Fibroblast of lung (primary cell): ENCODE measurements at regions not wholly inside any gene's neighbourhood (a gene's known extent, or its start where the extent isn't known, plus 50 kb on each side); places are given as distances from the start of the nearest gene placed in this dataset.

ENCODE experiments used
- DNase-seq, 2 donors: peaks; one replicate each; pipeline versions ENCODE4 v3.0.0 to v3.0.0-alpha.2; 2010; ENCODE audit warnings: low read depth in 2 of 2
- H2AFZ ChIP-seq: 2 replicates; pipeline ENCODE4 v1.5.1; 2012; ENCODE audit warnings: low read length, control low read depth, inconsistent platforms
- H3K27ac ChIP-seq: 2 replicates; pipeline ENCODE4 v1.5.1; 2011; ENCODE audit warnings: low read length, control low read depth; ENCODE audit not compliant: insufficient read depth
- H3K27me3 ChIP-seq: 2 replicates; pipeline ENCODE4 v1.5.1; 2011; ENCODE audit warnings: mild to moderate bottlenecking, low read length; ENCODE audit not compliant: control insufficient read depth, insufficient read depth
- H3K36me3 ChIP-seq: 2 replicates; pipeline ENCODE4 v1.5.1; 2011; ENCODE audit warnings: low read length; ENCODE audit not compliant: control insufficient read depth, insufficient read depth
- H3K4me1 ChIP-seq: 2 replicates; pipeline ENCODE4 v1.5.1; 2011; ENCODE audit warnings: low read length; ENCODE audit not compliant: control insufficient read depth, insufficient read depth; ENCODE audit errors: extremely low read depth
- H3K4me2 ChIP-seq: 2 replicates; pipeline ENCODE4 v1.5.1; 2011; ENCODE audit warnings: low read length, control low read depth; ENCODE audit not compliant: insufficient read depth; ENCODE audit errors: extremely low read depth
- H3K4me3 ChIP-seq, 4 experiments: fragments of 200-600 bp in 1 of 4; sonication (generic) in 1 of 4; replicated peaks in 1 of 4; 2 replicates each; pipeline ENCODE4 v1.5.1; 2011 to 2016; ENCODE audit warnings: low read length in 4 of 4, low read depth in 3 of 4, mild to moderate bottlenecking in 3 of 4, control low read depth in 2 of 4, inconsistent platforms in 1 of 4, mixed read lengths in 1 of 4; ENCODE audit not compliant: insufficient read depth in 1 of 4; ENCODE audit errors: control extremely low read depth in 1 of 4
- H3K79me2 ChIP-seq: 2 replicates; pipeline ENCODE4 v1.5.1; 2012; ENCODE audit warnings: mild to moderate bottlenecking, low read length, inconsistent platforms; ENCODE audit not compliant: control insufficient read depth, insufficient read depth
- H3K9ac ChIP-seq: 2 replicates; pipeline ENCODE4 v1.5.1; 2011; ENCODE audit warnings: mild to moderate bottlenecking, low read length, control low read depth; ENCODE audit not compliant: insufficient read depth
- H3K9me3 ChIP-seq: 2 replicates; pipeline ENCODE4 v1.5.1; 2012; ENCODE audit warnings: low read depth, low read length; ENCODE audit not compliant: control insufficient read depth, insufficient read depth
- H4K20me1 ChIP-seq: 2 replicates; pipeline ENCODE4 v1.5.1; 2011; ENCODE audit warnings: low read length; ENCODE audit not compliant: control insufficient read depth, insufficient read depth; ENCODE audit errors: extremely low read depth
- CTCF ChIP-seq, 2 donors: IDR thresholded peaks in 1 of 2; conservative IDR thresholded peaks in 1 of 2; 1 replicate in 1 of 2; 2 replicates in 1 of 2; pipeline ENCODE4 v1.5.1; 2011 to 2012; ENCODE audit warnings: low read length in 2 of 2, control low read depth in 1 of 2, inconsistent platforms in 1 of 2, low read depth in 1 of 2, mild to moderate bottlenecking in 1 of 2
- EZH2 ChIP-seq: IDR thresholded peaks from 2 replicates; pipeline ENCODE4 v1.5.1; 2012; ENCODE audit warnings: low read length, control low read depth, mild to moderate bottlenecking; ENCODE audit errors: missing control alignments

DNA sequence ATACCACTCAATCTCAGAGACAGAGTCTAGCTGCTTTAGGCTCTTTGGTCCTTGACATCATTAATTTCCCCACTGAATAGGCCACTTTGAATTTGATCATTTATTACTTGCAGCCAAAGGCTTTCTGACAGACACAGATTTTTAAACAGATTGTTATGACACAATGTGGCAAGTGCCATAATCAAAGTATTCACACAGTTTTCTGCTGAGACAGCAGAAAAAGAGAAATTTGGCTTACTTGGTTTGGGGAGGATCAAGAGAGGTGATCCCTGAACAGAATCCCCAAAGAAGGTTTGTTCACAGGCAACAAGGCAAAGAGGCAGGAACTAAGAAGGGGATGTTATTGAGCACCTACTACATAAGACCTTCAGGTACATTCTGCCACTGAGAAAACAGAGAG is 138.0 kb upstream of the TOP1 start:
- H3K4me1 ChIP-seq = no peaks in the 10 kb centered on the region
- H4K20me1 ChIP-seq = no peaks in the 10 kb centered on the region
- no peaks in the 10 kb centered on the region for H3K27me3 ChIP-seq
- no peak for DNase-seq
- no peak for TF ChIP-seq EZH2
- TF ChIP-seq CTCF (conservative IDR thresholded peaks at IDR 0.05 in 1 of 2, IDR thresholded peaks at IDR 0.05 in 1 of 2; ENCODE audit: low read depth in 1 of 2, low read length in 2 of 2) = no peak
- H3K9me3 ChIP-seq = no peaks in the 10 kb centered on the region
- H3K27ac ChIP-seq = no peak overlapping the region
- no peaks in the 10 kb centered on the region for H3K79me2 ChIP-seq
- no peak overlapping the region for H3K4me3 ChIP-seq
- H3K9ac ChIP-seq = no peak overlapping the region
- no peak overlapping the region for H3K4me2 ChIP-seq
- H3K36me3 ChIP-seq = no peaks in the 10 kb centered on the region
- no peak overlapping the region for H2AFZ ChIP-seq

GRCh38 chr20:40891351-40891750 is 137.3 kb upstream of the TOP1 start:
- Histone ChIP-seq H3K9me3 (no peaks in the 10 kb centered on the region), H3K9ac (no peak overlapping the region), H3K36me3 (no peaks in the 10 kb centered on the region), H3K79me2 (no peaks in the 10 kb centered on the region), H3K4me1 (no peaks in the 10 kb centered on the region), H4K20me1 (no peaks in the 10 kb centered on the region), H3K4me3 (no peak overlapping the region), H2AFZ (no peak overlapping the region), H3K27me3 (no peaks in the 10 kb centered on the region), H3K4me2 (no peak overlapping the region), H3K27ac (no peak overlapping the region)
- no peak for DNase-seq
- TF ChIP-seq CTCF (conservative IDR thresholded peaks at IDR 0.05 in 1 of 2, IDR thresholded peaks at IDR 0.05 in 1 of 2; ENCODE audit: low read depth in 1 of 2, low read length in 2 of 2) (no peak), EZH2 (no peak)

- Histone ChIP-seq H2AFZ (no peak overlapping the region), H3K4me3 (no peak overlapping the region), H3K4me2 (no peak overlapping the region), H3K79me2 (no peaks in the 10 kb centered on the region), H3K9me3 (no peaks in the 10 kb centered on the region), H3K9ac (no peak overlapping the region), H4K20me1 (no peaks in the 10 kb centered on the region), H3K4me1 (peaks cover 4% of the 10 kb centered on the region), H3K36me3 (no peaks in the 10 kb centered on the region), H3K27ac (no peak overlapping the region), H3K27me3 (no peaks in the 10 kb centered on the region)
- no peak for TF ChIP-seq EZH2
- no peak for TF ChIP-seq CTCF (conservative IDR thresholded peaks at IDR 0.05 in 1 of 2, IDR thresholded peaks at IDR 0.05 in 1 of 2; ENCODE audit: low read depth in 1 of 2, low read length in 2 of 2)
- DNase-seq = no peak
Observed at GRCh38 chr20:40892642-40893041, 136.0 kb upstream of the TOP1 start.
